ENCODE measurements at regions not wholly inside any gene's neighbourhood (a gene's known extent, or its start where the extent isn't known, plus 50 kb on each side); places are given as distances from the start of the nearest gene placed in this dataset.

DNA sequence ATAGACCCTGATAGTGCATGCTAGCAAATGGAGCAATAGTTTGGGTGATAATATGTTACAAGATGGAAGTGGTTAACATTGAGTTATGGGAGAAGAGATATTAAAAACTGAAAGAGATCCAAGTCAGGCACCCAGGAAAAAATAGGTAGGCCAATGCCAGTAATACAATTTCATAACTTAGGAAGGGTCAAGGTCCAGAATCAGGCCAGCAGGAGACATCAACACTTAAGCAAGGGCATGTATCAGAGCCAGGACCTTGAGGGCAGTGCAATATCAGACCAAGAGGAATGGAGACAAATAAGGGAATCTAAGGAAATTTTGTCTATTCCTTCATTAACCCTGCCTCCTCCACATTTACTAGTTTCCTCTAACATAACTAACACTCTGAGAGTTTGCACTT lies 124.1 kb upstream of the NYAP2 start:
- H3K9me3 ChIP-seq: no peaks in the 10 kb centered on the region
- H3K4me1 ChIP-seq: no peaks in the 10 kb centered on the region
- H3K4me3 ChIP-seq (ENCODE audit: low read depth, low read length): no peak overlapping the region
- no TSS peak for BruUV-seq (replicated peaks)
- no peak overlapping the region for H3K4me3 Mint-ChIP-seq (ENCODE audit: unreplicated experiment)
- CTCF ChIA-PET: no interaction called here
- TF ChIP-seq, protein P1, sequence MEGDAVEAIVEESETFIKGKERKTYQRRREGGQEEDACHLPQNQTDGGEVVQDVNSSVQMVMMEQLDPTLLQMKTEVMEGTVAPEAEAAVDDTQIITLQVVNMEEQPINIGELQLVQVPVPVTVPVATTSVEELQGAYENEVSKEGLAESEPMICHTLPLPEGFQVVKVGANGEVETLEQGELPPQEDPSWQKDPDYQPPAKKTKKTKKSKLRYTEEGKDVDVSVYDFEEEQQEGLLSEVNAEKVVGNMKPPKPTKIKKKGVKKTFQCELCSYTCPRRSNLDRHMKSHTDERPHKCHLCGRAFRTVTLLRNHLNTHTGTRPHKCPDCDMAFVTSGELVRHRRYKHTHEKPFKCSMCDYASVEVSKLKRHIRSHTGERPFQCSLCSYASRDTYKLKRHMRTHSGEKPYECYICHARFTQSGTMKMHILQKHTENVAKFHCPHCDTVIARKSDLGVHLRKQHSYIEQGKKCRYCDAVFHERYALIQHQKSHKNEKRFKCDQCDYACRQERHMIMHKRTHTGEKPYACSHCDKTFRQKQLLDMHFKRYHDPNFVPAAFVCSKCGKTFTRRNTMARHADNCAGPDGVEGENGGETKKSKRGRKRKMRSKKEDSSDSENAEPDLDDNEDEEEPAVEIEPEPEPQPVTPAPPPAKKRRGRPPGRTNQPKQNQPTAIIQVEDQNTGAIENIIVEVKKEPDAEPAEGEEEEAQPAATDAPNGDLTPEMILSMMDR (IDR thresholded peaks at IDR 0.05; ENCODE audit: insufficient read depth in 1 of 2, low read depth in 1 of 2, low read length in 1 of 2, severe bottlenecking in 1 of 2, unreplicated experiment in 1 of 2): no peak
- no peaks in the 10 kb centered on the region for H3K27me3 ChIP-seq (replicated peaks; ENCODE audit: control insufficient read depth, insufficient read depth, low read length)
- H3K36me3 Mint-ChIP-seq (ENCODE audit: insufficient read depth, unreplicated experiment): no peaks in the 10 kb centered on the region
- H3K36me3 ChIP-seq (ENCODE audit: control insufficient read depth, insufficient read depth, low read length): no peaks in the 10 kb centered on the region
- no peaks in the 10 kb centered on the region for H3K27me3 Mint-ChIP-seq (ENCODE audit: insufficient read depth, unreplicated experiment)
- intact Hi-C loops (cut with micrococcal nuclease; ENCODE audit: unreplicated experiment): no loop called here
- H3K9me3 Mint-ChIP-seq (ENCODE audit: unreplicated experiment): no peaks in the 10 kb centered on the region
- no peak overlapping the region for H3K27ac Mint-ChIP-seq (ENCODE audit: unreplicated experiment)
- POLR2A ChIA-PET: no interaction called here
- H3K4me1 Mint-ChIP-seq (ENCODE audit: low read depth, unreplicated experiment): no peaks in the 10 kb centered on the region
- no peak for DNase-seq

DNA sequence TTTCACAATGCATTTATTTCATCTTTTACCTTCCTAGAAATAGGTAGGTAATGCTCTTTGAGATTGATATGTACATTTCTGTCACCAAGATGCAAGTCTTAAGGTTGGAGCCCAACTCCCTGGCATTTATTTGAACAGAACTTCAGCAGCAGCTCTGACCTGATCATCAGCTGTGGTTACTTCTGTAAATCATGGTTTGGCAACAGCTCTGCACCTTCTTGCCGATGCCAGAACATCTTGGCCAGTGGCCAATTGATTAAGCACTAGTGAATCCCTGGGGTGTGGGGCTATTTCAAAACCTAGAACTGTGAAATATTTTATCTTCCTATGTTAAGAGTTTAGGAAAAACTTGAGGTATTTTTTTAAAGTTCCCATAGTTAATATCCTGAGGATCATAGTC lies 124.8 kb upstream of the NYAP2 start:
- H3K9me3 Mint-ChIP-seq (ENCODE audit: unreplicated experiment): no peaks in the 10 kb centered on the region
- no peak overlapping the region for H3K4me3 Mint-ChIP-seq (ENCODE audit: unreplicated experiment)
- H3K4me1 Mint-ChIP-seq (ENCODE audit: low read depth, unreplicated experiment): no peaks in the 10 kb centered on the region
- CTCF ChIA-PET: no interaction called here
- H3K36me3 Mint-ChIP-seq (ENCODE audit: insufficient read depth, unreplicated experiment): no peaks in the 10 kb centered on the region
- H3K36me3 ChIP-seq (ENCODE audit: control insufficient read depth, insufficient read depth, low read length): no peaks in the 10 kb centered on the region
- TF ChIP-seq, protein P1 (IDR thresholded peaks at IDR 0.05; ENCODE audit: insufficient read depth in 1 of 2, low read depth in 1 of 2, low read length in 1 of 2, severe bottlenecking in 1 of 2, unreplicated experiment in 1 of 2): no peak
- no TSS peak for BruUV-seq (replicated peaks)
- no peak for DNase-seq
- H3K9me3 ChIP-seq: no peaks in the 10 kb centered on the region
- POLR2A ChIA-PET: no interaction called here
- H3K27me3 Mint-ChIP-seq (ENCODE audit: insufficient read depth, unreplicated experiment): no peaks in the 10 kb centered on the region
- no peak overlapping the region for H3K4me3 ChIP-seq (ENCODE audit: low read depth, low read length)
- intact Hi-C loops (cut with micrococcal nuclease; ENCODE audit: unreplicated experiment): no loop called here
- H3K27me3 ChIP-seq (replicated peaks; ENCODE audit: control insufficient read depth, insufficient read depth, low read length): no peaks in the 10 kb centered on the region
- no peaks in the 10 kb centered on the region for H3K4me1 ChIP-seq
- H3K27ac Mint-ChIP-seq (ENCODE audit: unreplicated experiment): no peak overlapping the region

DNA sequence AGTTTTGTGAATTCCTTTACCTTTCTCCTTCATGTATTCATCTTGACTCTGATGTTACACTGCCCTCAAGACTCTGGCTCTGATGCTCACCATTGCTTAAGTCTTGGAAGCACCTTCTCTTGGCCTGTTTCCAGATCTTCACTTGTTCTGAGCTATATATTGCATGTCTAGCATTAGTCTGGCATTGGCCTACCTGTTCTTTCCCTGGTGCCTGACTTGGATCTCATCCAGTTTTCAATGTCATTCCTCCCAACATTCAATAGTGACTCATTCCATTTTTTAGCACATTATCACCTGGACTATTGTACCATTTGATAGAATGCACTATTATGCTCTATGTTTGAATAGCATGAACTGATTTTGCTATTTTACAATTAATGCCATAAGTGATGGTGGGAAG lies 127.3 kb upstream of the NYAP2 start:
- no TSS peak for BruUV-seq (replicated peaks)
- Mint-ChIP-seq H3K4me3 (ENCODE audit: unreplicated experiment) (no peak overlapping the region), H3K4me1 (ENCODE audit: low read depth, unreplicated experiment) (no peaks in the 10 kb centered on the region), H3K9me3 (ENCODE audit: unreplicated experiment) (no peaks in the 10 kb centered on the region), H3K27me3 (ENCODE audit: insufficient read depth, unreplicated experiment) (no peaks in the 10 kb centered on the region), H3K36me3 (ENCODE audit: insufficient read depth, unreplicated experiment) (no peaks in the 10 kb centered on the region), H3K27ac (ENCODE audit: unreplicated experiment) (no peak overlapping the region)
- Histone ChIP-seq H3K4me3 (ENCODE audit: low read depth, low read length) (no peak overlapping the region), H3K4me1 (no peaks in the 10 kb centered on the region), H3K9me3 (no peaks in the 10 kb centered on the region), H3K36me3 (ENCODE audit: control insufficient read depth, insufficient read depth, low read length) (no peaks in the 10 kb centered on the region), H3K27me3 (replicated peaks; ENCODE audit: control insufficient read depth, insufficient read depth, low read length) (no peaks in the 10 kb centered on the region)
- TF ChIP-seq, protein P1 (IDR thresholded peaks at IDR 0.05; ENCODE audit: insufficient read depth in 1 of 2, low read depth in 1 of 2, low read length in 1 of 2, severe bottlenecking in 1 of 2, unreplicated experiment in 1 of 2): no peak
- CTCF ChIA-PET: no interaction called here
- POLR2A ChIA-PET: no interaction called here
- intact Hi-C loops (cut with micrococcal nuclease; ENCODE audit: unreplicated experiment): no loop called here
- DNase-seq: no peak
